Trophoblast cell (in vitro differentiated cells and primary cell): ENCODE measurements at regions not wholly inside any gene's neighbourhood (a gene's known extent, or its start where the extent isn't known, plus 50 kb on each side); places are given as distances from the start of the nearest gene placed in this dataset.

Experiments
- DNase-seq, 2 donors: peaks; one replicate each; pipeline ENCODE4 v3.0.0-alpha.2; 2016
- H2AFZ ChIP-seq: 2 replicates; pipeline ENCODE4 v1.6.1; 2013; ENCODE audit warnings: low read length, moderate library complexity, mild to moderate bottlenecking; ENCODE audit not compliant: insufficient read depth, poor library complexity
- H2AK5ac ChIP-seq: 2 replicates; pipeline ENCODE4 v1.6.1; 2013; ENCODE audit warnings: mild to moderate bottlenecking, low read length
- H2BK120ac ChIP-seq: 2 replicates; pipeline ENCODE4 v1.6.1; 2013; ENCODE audit warnings: low read length, mild to moderate bottlenecking, moderate library complexity; ENCODE audit not compliant: insufficient read depth, poor library complexity
- H2BK12ac ChIP-seq: 2 replicates; pipeline ENCODE4 v1.6.1; 2013; ENCODE audit warnings: mild to moderate bottlenecking, low read length, moderate library complexity
- H2BK5ac ChIP-seq: 2 replicates; pipeline ENCODE4 v1.6.1; 2013; ENCODE audit warnings: low read length, low read depth, moderate library complexity, mild to moderate bottlenecking; ENCODE audit not compliant: poor library complexity
- H3K14ac ChIP-seq: 2 replicates; pipeline ENCODE4 v1.6.1; 2013; ENCODE audit warnings: mild to moderate bottlenecking, low read length
- H3K18ac ChIP-seq: 2 replicates; pipeline ENCODE4 v1.6.1; 2013; ENCODE audit warnings: mild to moderate bottlenecking, low read length
- H3K23ac ChIP-seq: 2 replicates; pipeline ENCODE4 v1.6.1; 2013; ENCODE audit warnings: low read length
- H3K27ac ChIP-seq: 2 replicates; pipeline ENCODE4 v1.5.1; 2013; ENCODE audit warnings: low read depth, mild to moderate bottlenecking, inconsistent platforms, low read length, moderate library complexity
- H3K27me3 ChIP-seq: 2 replicates; pipeline ENCODE4 v1.6.1; 2013; ENCODE audit warnings: inconsistent platforms, mild to moderate bottlenecking, low read length, moderate library complexity; ENCODE audit not compliant: insufficient read depth
- H3K36me3 ChIP-seq, 2 experiments: 1 replicate in 1 of 2; 2 replicates in 1 of 2; pipeline ENCODE4 v1.6.1; 2013; ENCODE audit warnings: low read length in 2 of 2, mild to moderate bottlenecking in 2 of 2, moderate library complexity in 1 of 2; ENCODE audit not compliant: insufficient read depth in 2 of 2, control insufficient read depth in 1 of 2
- H3K4ac ChIP-seq: 2 replicates; pipeline ENCODE4 v1.6.1; 2013; ENCODE audit warnings: low read depth, mild to moderate bottlenecking, low read length, moderate library complexity
- H3K4me1 ChIP-seq, 2 experiments: 1 replicate in 1 of 2; 2 replicates in 1 of 2; pipeline ENCODE4 v1.6.1; 2013; ENCODE audit warnings: low read length in 2 of 2, mild to moderate bottlenecking in 2 of 2, moderate library complexity in 1 of 2; ENCODE audit not compliant: insufficient read depth in 2 of 2, control insufficient read depth in 1 of 2
- H3K4me2 ChIP-seq: 2 replicates; pipeline ENCODE4 v1.6.1; 2013; ENCODE audit warnings: inconsistent platforms, mild to moderate bottlenecking, low read length, moderate library complexity
- H3K4me3 ChIP-seq: 2 replicates; pipeline ENCODE4 v1.5.1; 2013; ENCODE audit warnings: mild to moderate bottlenecking, low read depth, low read length, inconsistent platforms
- H3K79me1 ChIP-seq: one replicate; pipeline ENCODE4 v1.6.1; 2013; ENCODE audit warnings: low read length
- H3K79me2 ChIP-seq: 2 replicates; pipeline ENCODE4 v1.6.1; 2013; ENCODE audit warnings: low read length, mild to moderate bottlenecking; ENCODE audit not compliant: control insufficient read depth, insufficient read depth, poor library complexity
- H3K9ac ChIP-seq: 2 replicates; pipeline ENCODE4 v1.6.1; 2013; ENCODE audit warnings: mild to moderate bottlenecking, low read length
- H3K9me3 ChIP-seq: 2 replicates; pipeline ENCODE4 v1.6.1; 2013; ENCODE audit warnings: low read depth, mild to moderate bottlenecking, control low read depth, inconsistent platforms, low read length; ENCODE audit not compliant: insufficient read depth
- H4K12ac ChIP-seq: 2 replicates; pipeline ENCODE4 v1.6.1; 2013; ENCODE audit warnings: low read depth, mild to moderate bottlenecking, low read length, moderate library complexity
- H4K8ac ChIP-seq: 2 replicates; pipeline ENCODE4 v1.6.1; 2013; ENCODE audit warnings: low read depth, mild to moderate bottlenecking, low read length, moderate library complexity
- H4K91ac ChIP-seq: one replicate; pipeline ENCODE4 v1.6.1; 2013; ENCODE audit warnings: low read depth, mild to moderate bottlenecking, low read length, moderate library complexity
- WGBS: extraction: QIAGEN DNeasy Blood & Tissue Kit; methylation state at CpG from one replicate; pipeline ENCODE4 v1.1.7; 2013; ENCODE audit warnings: missing lambda C conversion rate; ENCODE audit not compliant: insufficient read length, insufficient coverage; ENCODE audit errors: extremely low coverage; 5-methylcytosine and 5-hydroxymethylcytosine counted together

- H3K27me3 ChIP-seq: no peaks in the 10 kb centered on the region
- H2BK12ac ChIP-seq: no peak overlapping the region
- no peak overlapping the region for H3K27ac ChIP-seq
- H2AFZ ChIP-seq: no peak overlapping the region
- no peak overlapping the region for H2AK5ac ChIP-seq
- no peak overlapping the region for H2BK120ac ChIP-seq
- no peak overlapping the region for H2BK5ac ChIP-seq
- no peak overlapping the region for H3K9ac ChIP-seq
- H3K36me3 ChIP-seq: no peaks in the 10 kb centered on the region
- H4K8ac ChIP-seq: no peak overlapping the region
- H4K91ac ChIP-seq: no peak overlapping the region
- H4K12ac ChIP-seq: no peak overlapping the region
- no peaks in the 10 kb centered on the region for H3K79me1 ChIP-seq
- no peak overlapping the region for H3K4ac ChIP-seq
- H3K9me3 ChIP-seq: no peaks in the 10 kb centered on the region
- no peak overlapping the region for H3K23ac ChIP-seq
- H3K18ac ChIP-seq: no peak overlapping the region
- no peak overlapping the region for H3K4me3 ChIP-seq
- no CpG with 5 or more reads among the region's 1 CpG for WGBS
- H3K14ac ChIP-seq: no peak overlapping the region
- no peak for DNase-seq
- H3K4me2 ChIP-seq: no peak overlapping the region
- no peaks in the 10 kb centered on the region for H3K79me2 ChIP-seq
- no peaks in the 10 kb centered on the region for H3K4me1 ChIP-seq
Measured at GRCh38 chr3:79968418-79968817, 200.6 kb upstream of the ROBO1 start.

GRCh38 chr3:79960594-79960993 lies 192.8 kb upstream of the ROBO1 start:
- H2AFZ ChIP-seq: no peak overlapping the region
- no CpG with 5 or more reads among the region's 3 CpGs for WGBS

GRCh38 chr3:79957066-79957465 lies 189.3 kb upstream of the ROBO1 start:
- Histone ChIP-seq H2AK5ac (no peak overlapping the region), H4K91ac (no peak overlapping the region), H3K9me3 (no peaks in the 10 kb centered on the region), H4K12ac (no peak overlapping the region), H3K27ac (no peak overlapping the region), H2AFZ (no peak overlapping the region), H3K4me1 (no peaks in the 10 kb centered on the region), H3K4me3 (no peak overlapping the region), H3K9ac (no peak overlapping the region), H3K23ac (no peak overlapping the region), H3K27me3 (no peaks in the 10 kb centered on the region), H3K79me1 (no peaks in the 10 kb centered on the region), H3K36me3 (no peaks in the 10 kb centered on the region), H3K4me2 (no peak overlapping the region), H3K18ac (no peak overlapping the region), H3K4ac (no peak overlapping the region), H2BK12ac (no peak overlapping the region), H2BK5ac (no peak overlapping the region), H4K8ac (no peak overlapping the region), H2BK120ac (no peak overlapping the region), H3K14ac (no peak overlapping the region), H3K79me2 (no peaks in the 10 kb centered on the region)
- WGBS: no CpG with 5 or more reads among the region's 6 CpGs
- DNase-seq: no peak

More at GRCh38 chr3:79960594-79960993, 192.8 kb upstream of the ROBO1 start:
- no peak overlapping the region for H4K8ac ChIP-seq
- no peak overlapping the region for H3K9ac ChIP-seq
- no peak overlapping the region for H3K4me2 ChIP-seq
- H3K27me3 ChIP-seq: no peaks in the 10 kb centered on the region
- no peaks in the 10 kb centered on the region for H3K4me1 ChIP-seq
- no peaks in the 10 kb centered on the region for H3K9me3 ChIP-seq
- H4K91ac ChIP-seq: no peak overlapping the region
- H3K4me3 ChIP-seq: no peak overlapping the region
- no peak overlapping the region for H4K12ac ChIP-seq
- no peaks in the 10 kb centered on the region for H3K79me1 ChIP-seq
- H3K23ac ChIP-seq: no peak overlapping the region
- H3K18ac ChIP-seq: no peak overlapping the region
- H3K4ac ChIP-seq: no peak overlapping the region
- H2AK5ac ChIP-seq: no peak overlapping the region
- no peaks in the 10 kb centered on the region for H3K79me2 ChIP-seq
- no peak overlapping the region for H3K14ac ChIP-seq
- no peak overlapping the region for H2BK120ac ChIP-seq
- no peak overlapping the region for H2BK12ac ChIP-seq
- no peak overlapping the region for H2BK5ac ChIP-seq
- H3K27ac ChIP-seq: no peak overlapping the region
- H3K36me3 ChIP-seq: no peaks in the 10 kb centered on the region
- no peak for DNase-seq

GRCh38 chr3:79954756-79955155 lies 187.0 kb upstream of the ROBO1 start:
- Histone ChIP-seq H2BK12ac (no peak overlapping the region), H3K9me3 (no peaks in the 10 kb centered on the region), H2AFZ (no peak overlapping the region), H2BK120ac (no peak overlapping the region), H4K91ac (no peak overlapping the region), H2BK5ac (no peak overlapping the region), H3K4ac (no peak overlapping the region), H2AK5ac (no peak overlapping the region), H4K8ac (no peak overlapping the region), H3K4me2 (no peak overlapping the region), H3K4me3 (no peak overlapping the region), H3K23ac (peak overlapping the region; percentile 69), H3K79me2 (no peaks in the 10 kb centered on the region), H3K79me1 (no peaks in the 10 kb centered on the region), H3K4me1 (no peaks in the 10 kb centered on the region), H3K14ac (no peak overlapping the region), H3K27ac (no peak overlapping the region), H4K12ac (no peak overlapping the region), H3K36me3 (no peaks in the 10 kb centered on the region), H3K9ac (no peak overlapping the region), H3K18ac (no peak overlapping the region), H3K27me3 (no peaks in the 10 kb centered on the region)
- peak in 1 of 2 donors; percentile 31 for DNase-seq
- WGBS: no CpG with 5 or more reads among the region's 5 CpGs
